HG03139 (cell line): ENCODE measurements at regions not wholly inside any gene's neighbourhood (a gene's known extent, or its start where the extent isn't known, plus 50 kb on each side); places are given as distances from the start of the nearest gene placed in this dataset.

Experiments used
- ATAC-seq: cut with Tn5 transposase; IDR thresholded peaks from one replicate; pipeline ENCODE4 v1.9.1; 2021; ENCODE audit not compliant: unreplicated experiment

DNA sequence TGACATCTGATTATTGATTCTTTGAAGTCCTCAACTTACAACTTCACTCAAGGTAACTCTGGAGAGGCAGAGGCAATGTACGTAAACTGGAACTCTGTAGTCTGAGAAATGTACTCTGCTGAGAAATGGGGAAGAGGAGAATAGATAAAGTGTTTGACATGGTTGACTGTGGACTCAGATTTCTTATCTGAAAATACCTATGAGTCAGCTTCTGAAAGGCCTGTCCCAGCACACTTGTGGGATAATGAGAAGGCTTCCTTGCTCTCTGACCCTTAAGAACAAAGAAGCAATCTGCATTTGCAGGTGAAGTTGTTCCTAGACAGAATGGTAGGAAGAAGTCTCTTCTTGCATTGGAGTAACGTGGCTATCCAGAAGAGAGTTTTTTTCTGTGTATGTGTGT is 1573.5 kb downstream of the BRINP3 start:
- ATAC-seq, result no peak

DNA sequence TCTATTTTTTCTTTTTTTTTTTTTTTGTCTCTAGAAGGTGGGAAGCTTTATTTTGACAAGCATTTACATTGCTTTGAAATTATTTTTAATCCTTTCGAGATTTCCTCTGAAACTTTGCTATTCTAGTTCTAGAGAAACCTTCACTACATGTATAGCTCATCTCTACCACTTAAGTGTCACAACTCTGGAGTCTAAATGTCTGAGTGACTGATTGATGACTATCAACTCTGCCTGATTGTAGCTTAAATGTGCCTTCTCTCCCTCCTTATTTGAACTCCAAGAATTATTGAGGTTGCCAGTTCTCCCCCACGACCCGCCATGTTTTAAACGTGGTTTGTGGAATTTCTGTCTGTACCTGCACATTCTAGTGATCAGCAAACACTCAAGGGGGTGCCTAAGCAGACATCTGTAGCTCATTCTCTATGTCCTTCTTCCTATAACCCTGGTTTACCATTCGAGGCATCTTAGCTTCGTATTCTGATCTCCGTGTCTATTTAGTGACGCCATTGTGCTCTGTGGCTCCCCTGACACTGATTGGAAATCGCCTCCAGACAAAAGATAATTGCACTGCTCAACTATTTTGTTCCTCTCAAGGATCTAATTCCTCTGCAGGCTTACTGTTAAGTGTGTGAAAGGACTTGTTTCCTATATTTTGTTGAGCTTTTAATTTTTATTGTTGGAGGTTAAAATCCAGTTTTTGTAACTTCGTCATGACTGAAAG is 1570.6 kb downstream of the BRINP3 start:
- no peak for ATAC-seq

DNA sequence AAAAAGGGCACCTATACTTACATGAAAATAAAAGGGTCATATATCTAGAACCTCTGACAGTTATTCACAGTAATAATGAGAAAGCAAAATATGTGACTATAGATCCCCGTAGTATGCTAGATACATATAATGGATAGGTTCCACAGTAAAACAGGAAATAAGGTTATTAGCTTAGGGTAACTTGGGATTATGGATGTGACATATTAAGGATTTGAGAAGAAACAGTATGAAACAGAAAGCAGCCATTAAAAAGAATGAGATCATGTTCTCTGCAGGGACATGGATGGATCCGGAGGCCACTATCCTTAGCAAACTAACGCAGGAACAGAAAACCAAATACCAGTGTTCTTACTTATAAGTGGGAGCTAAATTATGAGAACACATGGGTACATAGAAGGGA is 1547.3 kb downstream of the BRINP3 start:
- no peak for ATAC-seq

DNA sequence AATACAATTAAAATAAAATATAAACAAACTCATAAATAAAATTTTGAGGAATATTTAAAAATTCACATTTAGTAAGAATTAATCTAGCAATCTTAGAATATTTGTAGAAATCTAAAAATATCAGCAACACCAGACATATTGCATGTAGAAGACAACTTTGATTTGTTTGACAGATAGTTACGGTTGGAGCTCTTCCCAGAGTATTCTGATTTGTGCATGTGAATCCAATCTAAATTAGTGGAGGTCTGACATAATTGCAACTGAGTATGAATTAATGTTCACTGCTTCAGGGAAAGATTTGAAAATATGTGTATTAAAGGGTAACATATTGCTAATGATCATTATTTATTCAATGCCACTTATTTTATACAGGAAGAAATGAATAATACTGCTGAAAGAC is 1546.2 kb downstream of the BRINP3 start:
- no peak for ATAC-seq

DNA sequence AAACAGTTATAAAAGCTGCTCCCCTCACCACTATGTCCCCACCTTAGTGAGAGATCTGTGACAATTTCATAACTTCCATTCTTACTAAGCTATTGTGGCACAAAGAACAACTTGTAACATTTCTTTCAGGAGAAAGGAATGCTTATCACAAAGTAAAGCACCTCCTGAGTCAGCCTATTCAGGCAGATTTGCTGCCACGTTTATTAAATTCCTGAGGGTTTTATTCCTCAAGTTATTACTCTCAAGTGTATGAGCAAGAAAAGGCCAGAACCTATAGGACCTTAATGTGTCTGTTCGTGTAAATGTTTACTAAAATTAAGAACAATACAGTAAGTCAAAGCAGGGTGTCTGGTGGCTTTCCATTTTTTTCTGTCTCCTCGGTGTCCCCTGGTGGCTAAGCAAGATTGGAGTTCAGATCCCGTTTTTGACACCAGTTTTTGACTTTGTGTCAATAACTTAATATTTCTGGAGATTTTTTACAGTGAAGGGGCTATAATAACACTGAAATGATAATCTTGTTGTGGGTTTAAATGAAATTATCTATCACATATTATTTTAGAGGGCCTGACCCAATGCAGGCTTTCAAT is 1539.6 kb downstream of the BRINP3 start:
- ATAC-seq, result no peak

DNA sequence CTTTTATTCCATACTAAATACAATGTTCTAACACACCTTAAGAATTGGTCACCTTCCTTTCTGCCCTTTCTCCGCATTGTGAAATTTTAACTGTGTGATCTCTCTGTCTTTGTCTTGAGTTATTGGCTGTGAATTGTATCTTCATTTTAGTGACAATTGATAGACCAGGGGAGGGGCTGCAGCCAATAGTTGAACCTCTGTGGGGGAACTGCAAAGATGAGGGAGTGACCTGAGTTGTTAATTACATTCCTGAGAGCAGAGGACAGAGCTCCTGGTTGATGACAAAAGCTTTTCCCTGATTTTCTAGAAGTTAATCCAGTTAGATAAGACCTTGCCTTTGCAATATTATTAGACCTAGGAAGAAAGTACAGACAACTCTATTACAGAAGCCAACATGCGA is 1535.7 kb downstream of the BRINP3 start:
- ATAC-seq, result no peak

DNA sequence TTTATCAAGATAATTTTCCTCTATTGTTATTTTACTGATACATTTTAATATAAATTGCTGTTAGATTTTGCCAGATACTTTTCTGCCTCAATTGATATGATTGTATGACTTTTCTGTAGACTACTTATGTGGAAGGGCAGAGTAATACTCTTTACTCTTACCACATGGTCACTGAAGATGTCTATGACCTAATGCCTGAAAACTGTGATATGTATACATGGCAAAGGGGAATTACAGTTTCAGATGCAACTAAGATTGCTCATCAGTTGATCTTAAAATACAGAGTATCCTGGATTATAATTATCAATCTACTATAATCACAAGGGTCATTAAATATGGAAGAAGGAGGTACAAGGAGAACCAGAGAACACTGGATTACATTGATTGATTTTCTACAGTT is 1528.0 kb downstream of the BRINP3 start:
- ATAC-seq, result no peak

DNA sequence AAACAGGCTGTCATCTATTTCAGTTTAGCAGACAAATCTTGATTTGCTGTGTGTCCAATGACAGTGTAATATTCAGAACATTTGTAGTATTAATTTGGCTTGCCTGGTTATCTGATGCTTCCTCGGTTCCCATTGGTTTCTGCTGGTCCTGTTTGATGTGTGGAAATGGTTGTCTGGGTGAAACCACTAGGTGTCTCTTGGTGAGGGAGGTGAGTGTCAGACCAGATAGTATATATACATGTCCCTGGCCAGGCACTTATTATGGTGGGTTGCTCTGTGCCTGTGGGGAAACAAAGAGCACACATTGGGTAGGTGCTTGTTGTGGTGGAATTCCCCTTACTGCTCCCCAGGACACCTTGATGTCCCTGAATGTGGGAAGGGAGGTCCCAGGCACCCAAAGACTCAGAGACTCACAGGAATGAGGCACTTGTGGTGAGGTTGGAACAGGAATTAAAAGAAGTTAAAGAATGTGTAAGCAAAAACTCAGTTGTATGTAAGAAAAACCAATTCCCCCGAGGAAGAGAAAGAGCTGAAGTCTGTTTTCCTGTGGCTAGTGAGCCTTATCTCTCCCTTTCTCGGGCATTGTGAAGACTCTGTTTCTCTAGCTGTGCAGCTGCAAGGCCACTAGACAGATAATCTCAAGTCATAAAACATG is 1519.1 kb downstream of the BRINP3 start:
- no peak for ATAC-seq

DNA sequence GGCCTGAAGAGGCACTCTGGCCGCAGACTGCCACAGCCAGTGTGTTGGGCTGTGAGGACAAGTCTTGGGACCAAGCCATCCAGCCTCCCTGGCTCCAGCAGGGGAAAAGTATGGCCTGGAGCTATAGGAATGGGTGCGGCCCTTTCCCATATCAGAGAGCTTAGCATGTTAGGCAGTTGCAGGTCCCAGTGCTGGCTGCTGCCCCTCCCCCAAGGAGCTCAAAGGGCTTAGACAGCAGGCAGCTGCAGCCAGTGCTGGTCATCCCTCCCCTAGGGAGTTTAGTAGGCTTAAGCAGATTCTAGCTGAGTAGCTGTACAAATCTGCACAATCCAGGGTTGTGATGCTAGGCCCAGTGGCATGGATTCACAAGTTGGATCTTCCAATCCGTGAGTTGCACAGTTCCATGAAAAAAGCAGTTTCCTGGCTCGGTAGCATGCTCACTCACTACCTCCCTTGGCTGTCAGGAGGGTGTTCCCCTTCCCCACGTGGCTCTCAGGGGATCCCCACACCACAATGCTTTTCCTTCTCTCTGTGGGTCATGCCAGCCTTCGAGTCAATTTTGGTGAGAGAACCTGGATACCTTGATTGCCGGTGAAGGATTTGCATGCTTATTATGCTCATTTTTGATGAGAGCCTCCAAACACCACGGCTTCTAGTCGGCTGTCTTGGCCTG is 1490.8 kb downstream of the BRINP3 start:
- ATAC-seq, result no peak

DNA sequence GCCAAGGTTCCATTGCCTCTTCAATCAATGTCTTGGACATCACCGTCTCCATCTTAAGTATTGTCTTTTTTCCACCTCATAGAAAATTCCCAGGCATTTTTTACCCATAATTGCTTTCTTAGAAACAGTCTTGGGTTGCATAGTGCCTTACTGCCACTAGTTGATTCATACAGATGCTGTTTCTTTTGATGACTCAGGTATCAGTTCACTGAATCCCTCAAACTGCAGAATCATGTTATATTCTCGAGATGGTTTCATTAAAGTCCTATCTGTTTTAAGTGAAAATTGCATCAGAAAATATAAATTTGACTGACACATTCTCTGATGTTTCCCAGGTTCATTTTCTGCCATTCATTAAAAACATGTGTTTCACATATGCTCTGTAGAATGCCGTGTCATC is 1489.1 kb downstream of the BRINP3 start:
- no peak for ATAC-seq

DNA sequence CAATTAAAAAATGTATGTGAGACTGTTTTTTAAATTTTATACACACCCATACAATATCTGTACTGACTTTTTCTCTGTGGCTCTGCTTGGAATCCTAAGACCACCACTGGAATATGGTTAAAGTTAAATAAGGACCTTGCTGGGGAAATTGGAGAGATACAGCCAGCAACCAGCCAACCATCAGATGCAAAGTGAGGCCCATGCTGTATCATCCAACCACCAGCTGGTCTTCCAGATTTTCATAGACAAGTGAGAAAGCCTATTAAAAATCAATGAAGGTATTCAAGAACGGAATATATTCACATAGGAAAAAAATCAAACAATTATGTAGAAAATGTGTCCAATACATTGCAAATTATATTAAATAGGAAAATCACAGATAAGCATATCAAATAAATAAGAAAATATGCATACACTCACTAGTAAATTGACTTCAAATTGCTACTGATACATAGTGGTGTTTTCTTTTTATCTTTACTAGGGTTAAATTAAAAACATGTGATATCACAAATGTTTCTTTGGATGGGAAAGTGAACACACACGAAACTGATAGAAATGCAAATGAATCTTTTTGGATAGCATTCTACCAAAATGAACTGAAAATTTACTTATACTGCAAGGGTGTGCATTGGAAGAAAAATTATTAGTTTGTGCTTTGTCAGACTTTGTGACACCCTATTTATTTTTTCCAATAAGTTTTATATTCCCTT is 1486.3 kb downstream of the BRINP3 start:
- ATAC-seq, result no peak

DNA sequence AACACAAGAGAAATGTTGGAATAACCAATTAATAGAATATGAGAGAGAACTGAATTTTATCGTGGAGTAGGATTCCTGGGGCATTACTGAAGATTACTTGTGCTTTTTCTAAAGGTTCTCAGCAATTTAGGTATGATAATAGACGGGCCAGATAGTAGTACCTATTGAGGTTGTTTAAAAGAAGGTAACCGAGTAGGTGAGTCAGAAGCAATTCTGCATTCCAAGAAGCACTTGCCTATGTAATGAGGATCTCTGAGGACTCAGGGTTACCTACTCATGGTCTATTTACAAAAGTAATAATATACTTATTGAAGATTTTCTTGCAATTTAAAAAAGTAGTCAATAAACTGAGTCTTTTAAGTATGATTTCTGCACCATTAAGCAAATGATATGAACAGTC is 1469.8 kb downstream of the BRINP3 start:
- ATAC-seq, result no peak

DNA sequence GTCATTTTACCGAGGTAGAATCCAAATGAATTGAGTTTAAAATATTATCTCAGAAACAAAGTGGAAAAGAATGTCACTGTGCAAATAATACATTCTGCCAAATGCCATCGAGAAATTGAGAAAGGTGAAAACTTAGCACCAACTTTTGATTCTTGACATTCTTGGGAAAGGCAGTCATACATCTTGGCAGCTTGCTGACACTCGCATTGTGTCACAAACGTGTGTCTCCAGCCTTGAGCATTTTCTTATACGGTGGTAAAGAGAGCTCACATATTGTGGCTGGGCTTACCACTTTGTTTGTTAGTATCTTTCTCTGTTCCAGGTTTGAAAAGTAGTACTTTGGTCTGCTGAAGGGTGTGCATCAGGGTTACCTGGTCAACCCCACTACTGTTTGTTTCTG is 1456.1 kb downstream of the BRINP3 start:
- ATAC-seq, result no peak

DNA sequence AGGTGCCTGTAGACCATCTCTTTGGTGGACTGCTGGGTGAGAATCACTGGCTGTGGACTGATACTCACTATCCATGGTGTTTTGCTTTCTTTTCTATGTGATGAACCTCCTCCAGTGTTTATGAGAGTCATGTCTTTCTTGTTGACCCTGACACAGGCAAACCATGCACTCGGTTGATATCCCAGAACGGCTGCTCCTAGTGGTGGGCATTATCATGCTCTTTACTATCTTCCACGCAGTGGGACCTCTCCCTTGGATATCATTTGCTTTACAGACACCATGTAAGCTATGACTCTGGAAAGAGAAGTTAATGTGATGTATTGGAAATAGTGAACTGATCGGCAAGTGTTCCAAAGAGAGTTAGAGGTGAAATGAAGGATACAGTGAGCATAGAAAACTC is 1455.6 kb downstream of the BRINP3 start:
- ATAC-seq, result no peak

DNA sequence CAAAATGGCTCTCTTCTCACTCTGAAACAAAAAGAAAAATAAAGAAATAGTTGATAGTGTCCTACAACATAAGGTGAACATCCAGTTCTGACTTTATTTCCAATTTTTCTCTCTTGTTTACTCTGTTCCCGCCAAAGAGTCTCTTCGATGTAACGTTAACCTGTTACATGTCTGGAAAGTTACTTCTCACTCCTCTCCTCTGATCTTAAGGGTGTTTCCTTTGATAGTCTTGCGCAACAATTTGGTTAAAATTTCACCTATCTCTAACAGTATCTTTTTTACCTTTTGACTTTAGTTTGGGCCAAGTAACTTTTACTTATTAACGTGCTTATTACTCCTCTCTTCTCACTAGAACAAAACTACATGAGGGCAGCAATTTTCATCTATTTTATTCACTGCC is 1450.2 kb downstream of the BRINP3 start:
- ATAC-seq, result no peak

DNA sequence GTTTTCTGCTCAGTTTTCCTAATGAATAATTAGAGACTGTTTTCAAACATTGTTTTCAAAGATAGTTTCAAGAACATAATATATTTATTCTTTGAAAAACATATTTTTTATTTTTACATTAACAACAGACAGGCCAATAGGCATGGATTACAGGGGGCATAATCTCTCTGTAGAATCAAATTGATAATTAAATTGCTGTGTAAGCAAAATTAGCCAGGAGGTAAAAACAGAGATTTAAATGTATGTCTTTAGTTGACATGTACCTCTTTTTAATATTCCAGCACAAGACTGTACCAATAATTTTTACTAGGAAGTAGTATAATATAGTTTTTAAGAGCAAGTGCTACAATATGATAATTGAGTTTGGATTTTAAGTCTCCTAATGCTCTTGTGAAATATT is 1444.5 kb downstream of the BRINP3 start:
- no peak for ATAC-seq

DNA sequence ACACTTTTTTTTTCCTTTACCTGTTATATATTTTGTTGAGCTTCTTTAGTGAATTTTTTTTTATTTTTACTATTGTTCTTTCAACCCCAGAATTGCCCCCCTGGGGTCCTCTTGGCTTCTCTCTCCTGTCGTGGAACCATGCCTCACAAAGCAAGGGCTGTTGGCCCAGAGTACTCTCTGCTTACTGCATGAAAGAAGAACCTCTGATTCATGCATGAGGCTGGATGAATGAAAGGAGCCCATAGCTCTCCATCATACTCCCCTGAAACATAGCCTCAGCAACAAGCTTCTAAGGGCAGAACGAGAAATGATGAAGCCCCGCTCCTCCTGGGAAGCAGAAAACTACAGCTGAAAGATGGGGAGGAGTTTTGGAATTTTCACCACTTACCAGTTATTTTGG is 1441.0 kb downstream of the BRINP3 start:
- ATAC-seq, result no peak

DNA sequence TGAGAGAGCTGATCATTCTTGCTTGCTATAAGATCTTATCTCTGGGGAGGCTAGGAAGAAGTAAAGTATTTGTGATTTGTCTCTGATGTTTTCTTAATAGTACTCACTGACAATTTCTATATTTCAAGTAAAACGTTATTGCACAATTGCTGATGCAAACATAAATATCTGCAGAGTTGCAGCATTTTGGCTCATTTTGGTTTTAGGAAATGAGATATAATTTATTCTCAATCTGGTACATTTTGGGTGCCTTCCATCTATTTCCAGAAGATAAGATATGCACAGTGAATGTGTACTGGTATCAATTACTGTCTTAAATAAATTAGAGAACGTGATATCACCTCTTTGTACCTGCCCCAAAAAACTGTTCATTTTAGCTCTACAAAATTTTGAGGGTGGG is 1431.5 kb downstream of the BRINP3 start:
- ATAC-seq, result no peak

DNA sequence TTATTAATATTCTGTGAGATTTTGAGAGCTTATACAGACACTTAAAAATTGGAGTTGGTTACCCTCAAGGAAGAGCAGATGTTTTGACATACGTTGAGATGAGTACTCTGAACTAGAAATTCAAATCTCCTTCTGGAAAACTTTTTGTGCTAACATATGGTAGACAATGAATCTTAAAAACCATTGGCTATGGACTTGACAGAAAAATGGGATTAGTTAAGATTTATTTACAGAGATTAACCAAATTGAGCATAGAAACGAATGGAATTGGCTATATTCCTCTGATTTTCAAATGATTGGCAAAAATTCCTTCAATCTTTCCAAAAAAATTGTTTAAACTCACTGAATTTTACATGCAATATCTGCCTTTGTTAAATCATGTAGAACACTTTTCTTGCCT is 1392.9 kb downstream of the BRINP3 start:
- ATAC-seq, result no peak

DNA sequence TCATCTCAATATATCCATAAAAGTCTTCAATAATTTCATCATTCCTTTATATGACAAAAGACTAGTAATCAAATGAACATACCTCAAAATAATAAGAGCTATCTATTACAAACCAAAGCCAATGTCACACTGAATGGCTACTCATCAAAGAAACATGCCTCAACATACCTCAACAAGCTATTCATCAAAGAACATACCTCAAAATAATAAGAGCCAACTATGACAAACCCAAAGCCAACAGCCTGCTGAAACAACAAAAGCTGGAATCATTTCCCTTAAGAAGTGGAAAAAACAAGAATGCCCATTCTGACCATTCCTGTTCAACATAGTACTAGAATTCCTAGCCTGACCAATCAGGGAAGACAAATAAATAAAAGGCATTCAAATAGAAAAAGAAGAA is 1373.7 kb downstream of the BRINP3 start:
- ATAC-seq, result no peak

DNA sequence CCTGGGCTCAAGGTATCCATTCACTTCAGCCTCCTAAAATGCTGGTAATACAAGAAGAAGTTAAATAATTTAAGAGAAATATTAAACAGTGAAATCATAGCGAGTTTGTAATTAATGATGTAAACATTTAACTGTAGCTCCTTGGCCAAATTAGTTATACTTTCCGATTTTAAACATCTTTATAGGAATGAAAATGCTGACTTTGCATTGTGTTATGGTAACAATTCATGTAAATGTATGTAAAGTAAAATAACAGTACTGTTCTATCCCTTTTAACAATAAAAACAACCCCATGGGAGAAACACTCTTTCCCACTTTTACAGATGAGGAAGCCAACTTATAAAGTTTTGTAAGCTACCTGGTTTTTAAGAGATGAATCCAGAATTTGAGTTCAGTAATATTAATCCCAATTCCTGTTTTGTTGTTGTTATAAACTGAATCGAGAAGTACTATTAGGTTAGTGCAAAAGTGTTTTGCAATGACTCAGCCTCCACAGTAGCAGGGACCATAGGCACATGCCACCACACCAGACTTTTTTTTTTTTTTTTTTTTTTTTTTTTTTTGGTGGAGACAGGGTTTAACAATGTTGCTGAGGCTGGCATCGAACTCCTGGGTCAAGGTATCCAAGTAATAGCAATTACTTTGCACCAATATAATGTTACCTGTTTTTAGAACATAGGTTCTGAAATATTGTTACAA is 1360.4 kb downstream of the BRINP3 start:
- no peak for ATAC-seq
